Uterus (tissue), 3 donors: ENCODE measurements at regions not wholly inside any gene's neighbourhood (a gene's known extent, or its start where the extent isn't known, plus 50 kb on each side); places are given as distances from the start of the nearest gene placed in this dataset.

Experiments
- DNase-seq, 2 donors: peaks; one replicate each; pipeline ENCODE4 v3.0.0-alpha.2; 2019 to 2020
- H3K27ac ChIP-seq, 2 donors: fragments of 200-600 bp; sonication (generic); 1 replicate in 1 of 2; 2 replicates in 1 of 2; pipeline ENCODE4 v1.5.1; 2016 to 2018
- H3K27me3 ChIP-seq, 2 donors: fragments of 200-600 bp; sonication (generic); one replicate each; pipeline ENCODE4 v1.5.1; 2018 to 2019; ENCODE audit warnings: control low read depth in 1 of 2
- H3K36me3 ChIP-seq, 2 donors: fragments of 200-600 bp; sonication (generic); one replicate each; pipeline ENCODE4 v1.5.1; 2019; ENCODE audit warnings: control low read depth in 1 of 2
- H3K4me1 ChIP-seq, 2 donors: fragments of 200-600 bp; sonication (generic); one replicate each; pipeline ENCODE4 v1.5.1; 2018 to 2019; ENCODE audit warnings: control low read depth in 1 of 2
- H3K4me3 ChIP-seq, 2 donors: fragments of 200-600 bp; sonication (generic); 1 replicate in 1 of 2; 2 replicates in 1 of 2; pipeline ENCODE4 v1.5.1; 2018 to 2019; ENCODE audit warnings: mild to moderate bottlenecking in 1 of 2
- H3K9me3 ChIP-seq, 2 donors: fragments of 200-600 bp; sonication (generic); one replicate each; pipeline ENCODE4 v1.5.1; 2019; ENCODE audit warnings: control low read depth in 1 of 2
- CTCF ChIP-seq, 4 experiments: fragments of 200-600 bp in 2 of 4; fragments of 450-650 bp in 2 of 4; sonication (generic) in 2 of 4; IDR thresholded peaks; one replicate each; pipeline ENCODE4 v1.5.1; 2016 to 2019; ENCODE audit warnings: antibody characterized with exemption in 4 of 4, mild to moderate bottlenecking in 2 of 4, moderate library complexity in 1 of 4
- POLR2A ChIP-seq, 2 donors: fragments of 450-650 bp; IDR thresholded peaks; one replicate each; pipeline ENCODE4 v1.6.1; 2016; ENCODE audit warnings: antibody characterized with exemption in 2 of 2, mild to moderate bottlenecking in 1 of 2, moderate library complexity in 1 of 2
- intact Hi-C: fragments of 100-400 bp; cut with DNase I; formaldehyde crosslinking; loops from one replicate; pipeline ENCODE4 v1.15.1; 2023; ENCODE audit warnings: low total_unique reads
- donor health status: DM: yes; HTN: yes; CAD: no.

- H3K27me3 ChIP-seq: no peaks in the 10 kb centered on the region
- H3K4me3 ChIP-seq: no peak overlapping the region
- no peak for DNase-seq
- no peak for TF ChIP-seq POLR2A (IDR thresholded peaks at IDR 0.05)
- TF ChIP-seq CTCF (IDR thresholded peaks at IDR 0.05): no peak
- no peaks in the 10 kb centered on the region for H3K36me3 ChIP-seq
- H3K27ac ChIP-seq: no peak overlapping the region
- no peaks in the 10 kb centered on the region for H3K9me3 ChIP-seq
- no peaks in the 10 kb centered on the region for H3K4me1 ChIP-seq
- intact Hi-C loops: no loop called here
Measured at GRCh38 chr17:36779550-36779949, 157.7 kb upstream of the LHX1 start.

DNA sequence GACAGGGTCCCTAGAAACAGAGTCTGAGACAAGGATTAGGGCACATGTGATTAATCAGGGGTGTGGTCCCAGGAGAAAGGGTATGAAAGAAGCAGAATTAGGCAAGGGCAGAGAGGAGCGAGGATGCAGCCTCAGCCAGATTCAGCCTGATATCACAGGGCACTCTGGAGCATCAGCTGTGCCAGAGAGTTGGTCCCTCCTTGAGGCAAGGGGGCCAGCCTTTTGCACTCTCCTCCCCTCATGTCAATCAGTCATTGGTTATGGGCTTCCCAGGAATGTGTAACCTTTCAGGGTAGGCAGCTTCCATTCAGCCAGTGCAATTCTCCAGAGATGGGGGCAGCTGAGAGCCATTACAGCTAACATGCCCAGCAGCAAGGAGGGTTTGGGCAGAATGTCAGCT is 152.6 kb upstream of the LHX1 start:
- no peaks in the 10 kb centered on the region for H3K4me1 ChIP-seq
- H3K27me3 ChIP-seq: no peaks in the 10 kb centered on the region
- no peak overlapping the region for H3K4me3 ChIP-seq
- no peaks in the 10 kb centered on the region for H3K9me3 ChIP-seq
- DNase-seq: no peak
- TF ChIP-seq POLR2A (IDR thresholded peaks at IDR 0.05) (no peak), CTCF (IDR thresholded peaks at IDR 0.05) (no peak)
- H3K36me3 ChIP-seq: no peaks in the 10 kb centered on the region
- intact Hi-C loops: no loop called here
- no peak overlapping the region for H3K27ac ChIP-seq

DNA sequence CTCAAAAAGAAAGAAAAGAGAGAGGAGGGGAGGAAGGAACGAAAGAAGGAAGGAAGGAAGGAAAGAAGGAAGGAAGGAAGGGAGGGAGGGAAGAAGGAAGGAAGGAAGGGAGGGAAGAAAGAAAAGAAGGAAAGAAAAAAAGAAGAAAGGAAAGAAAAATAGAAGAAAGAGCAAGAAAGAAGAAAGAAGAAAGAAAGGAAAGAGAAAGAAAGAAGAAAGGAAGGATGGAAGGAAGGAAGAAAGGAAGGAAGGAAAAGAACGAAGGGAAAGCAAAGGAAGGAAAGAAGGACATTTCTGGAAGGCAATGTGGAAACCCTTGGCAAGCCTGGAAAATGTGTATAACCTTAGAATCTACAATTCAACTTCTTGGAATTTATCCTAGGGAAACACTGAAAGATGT is 150.4 kb upstream of the LHX1 start:
- no peaks in the 10 kb centered on the region for H3K36me3 ChIP-seq

DNA sequence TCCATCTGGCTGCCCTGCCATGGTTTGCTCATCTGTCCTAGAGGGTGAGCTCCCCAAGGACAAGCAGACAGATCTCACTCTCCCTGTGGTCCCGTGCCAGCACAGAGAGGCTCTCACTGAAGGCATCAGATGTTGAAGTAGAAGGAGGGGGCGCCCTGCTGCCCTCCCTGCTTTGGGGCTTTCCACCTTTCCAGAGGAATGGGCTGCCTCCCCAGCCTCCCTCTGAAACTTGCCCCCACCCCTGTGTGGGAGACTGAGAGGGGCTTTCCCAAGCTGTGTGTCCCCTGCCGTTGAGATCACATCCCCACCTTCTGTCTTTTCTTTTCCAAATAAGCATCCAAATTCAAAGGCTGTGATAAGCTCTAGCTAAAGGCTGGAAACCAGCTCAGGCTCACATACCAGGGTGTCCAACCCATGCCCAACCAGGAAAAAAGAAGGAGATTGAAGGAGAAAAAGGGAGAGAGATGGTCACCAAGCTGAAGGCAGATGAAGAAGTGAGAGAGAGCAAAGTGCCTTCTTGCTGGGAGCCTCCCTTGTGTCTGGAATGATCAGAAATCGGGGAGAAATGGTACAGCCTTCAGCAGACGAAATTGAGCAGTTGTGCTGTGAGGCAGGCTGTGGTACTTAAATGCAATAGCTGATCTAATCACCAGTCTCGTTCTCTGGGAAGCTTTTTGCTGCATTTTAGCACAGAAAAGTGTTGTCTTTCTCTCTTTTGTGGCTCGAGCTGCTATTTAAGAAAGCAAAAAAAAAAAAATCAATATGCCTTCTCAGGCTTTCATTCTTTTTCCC is 145.9 kb upstream of the LHX1 start:
- H3K4me1 ChIP-seq: no peaks in the 10 kb centered on the region
- no peaks in the 10 kb centered on the region for H3K9me3 ChIP-seq
- H3K36me3 ChIP-seq: no peaks in the 10 kb centered on the region
- no peak overlapping the region for H3K4me3 ChIP-seq
- no peaks in the 10 kb centered on the region for H3K27me3 ChIP-seq
- no peak for DNase-seq
- H3K27ac ChIP-seq: no peak overlapping the region
- no peak for TF ChIP-seq POLR2A (IDR thresholded peaks at IDR 0.05)
- no peak for TF ChIP-seq CTCF (IDR thresholded peaks at IDR 0.05)
- intact Hi-C loops: no loop called here

More for the DNA sequence above, 150.4 kb upstream of the LHX1 start:
- intact Hi-C loops: no loop called here
- H3K27me3 ChIP-seq: no peaks in the 10 kb centered on the region
- no peak overlapping the region for H3K4me3 ChIP-seq
- no peak for TF ChIP-seq CTCF (IDR thresholded peaks at IDR 0.05)
- no peak for TF ChIP-seq POLR2A (IDR thresholded peaks at IDR 0.05)
- H3K9me3 ChIP-seq: no peaks in the 10 kb centered on the region
- no peak overlapping the region for H3K27ac ChIP-seq
- no peak for DNase-seq
- no peaks in the 10 kb centered on the region for H3K4me1 ChIP-seq

DNA sequence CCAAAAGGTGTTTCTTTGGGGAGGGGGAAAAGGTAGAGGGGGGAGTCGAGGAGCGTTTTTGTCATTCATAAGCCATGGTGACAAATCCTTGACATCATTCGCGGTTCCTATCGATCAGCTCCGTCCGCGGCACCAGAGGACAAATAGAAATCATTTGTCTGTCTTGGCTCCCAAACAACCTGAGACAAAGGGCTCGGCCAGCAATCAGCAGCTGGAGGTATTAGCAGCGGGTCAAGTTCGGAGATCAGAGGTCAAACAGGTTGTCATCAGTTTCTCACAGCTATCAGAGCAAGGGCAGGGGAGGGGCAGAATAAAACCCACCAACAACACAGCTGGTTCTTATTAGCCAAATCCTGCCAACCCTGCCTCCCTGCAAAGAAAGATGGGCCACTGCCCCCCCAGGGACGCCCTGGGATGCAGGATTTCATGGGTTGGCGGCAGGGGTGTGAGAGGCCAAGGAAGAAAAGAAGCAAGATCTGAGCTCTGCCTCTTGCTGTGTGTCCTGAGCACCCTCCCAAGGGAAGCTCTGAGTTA is 145.3 kb upstream of the LHX1 start:
- no peaks in the 10 kb centered on the region for H3K36me3 ChIP-seq
- H3K9me3 ChIP-seq: no peaks in the 10 kb centered on the region
- H3K4me1 ChIP-seq: no peaks in the 10 kb centered on the region
- no peak for TF ChIP-seq CTCF (IDR thresholded peaks at IDR 0.05)
- no peak for TF ChIP-seq POLR2A (IDR thresholded peaks at IDR 0.05)
- no peak for DNase-seq
- H3K4me3 ChIP-seq: no peak overlapping the region
- H3K27me3 ChIP-seq: no peaks in the 10 kb centered on the region
- no peak overlapping the region for H3K27ac ChIP-seq
- intact Hi-C loops: no loop called here
